RCC 7860 (cell line): ENCODE measurements at regions not wholly inside any gene's neighbourhood (a gene's known extent, or its start where the extent isn't known, plus 50 kb on each side); places are given as distances from the start of the nearest gene placed in this dataset.

ENCODE experiments used
- DNase-seq: peaks from one replicate; pipeline ENCODE4 v3.0.0-alpha.2; 2015; ENCODE audit warnings: low spot score
- FAIRE-seq: peaks from 2 replicates; lab custom pipeline; 2012; peaks lifted over from hg19 to GRCh38; lab: Jason Lieb, UNC

GRCh38 chr16:7983676-7984075 is 606.6 kb downstream of the TMEM114 start:
- FAIRE-seq: no peak
- no peak for DNase-seq

GRCh38 chr16:7980133-7980483 is 610.2 kb downstream of the TMEM114 start:
- DNase-seq: no peak
- no peak for FAIRE-seq

- DNase-seq: no peak
- no peak for FAIRE-seq
Observed at GRCh38 chr16:7979448-7980132, 610.7 kb downstream of the TMEM114 start.

GRCh38 chr16:7976563-7976962 is 613.7 kb downstream of the TMEM114 start:
- no peak for FAIRE-seq
- no peak for DNase-seq

GRCh38 chr16:7976125-7976524 is 614.2 kb downstream of the TMEM114 start:
- DNase-seq (no peak), FAIRE-seq (no peak)

- no peak for DNase-seq
- no peak for FAIRE-seq
Observed at GRCh38 chr16:7967996-7968509, 622.3 kb downstream of the TMEM114 start.

GRCh38 chr16:7964744-7965143 is 625.6 kb downstream of the TMEM114 start:
- DNase-seq: no peak
- no peak for FAIRE-seq

- no peak for FAIRE-seq
Observed at GRCh38 chr16:7964167-7964566, 626.1 kb downstream of the TMEM114 start.

GRCh38 chr16:7962091-7962879 is 628.0 kb downstream of the TMEM114 start:
- FAIRE-seq (no peak), DNase-seq (no peak)

More at GRCh38 chr16:7964167-7964566, 626.1 kb downstream of the TMEM114 start:
- no peak for DNase-seq

- FAIRE-seq (no peak), DNase-seq (no peak)
Observed at GRCh38 chr16:7957151-7957550, 624.5 kb downstream of the RBFOX1 start.

- FAIRE-seq: no peak
- no peak for DNase-seq
Observed at GRCh38 chr16:7953360-7953759, 620.7 kb downstream of the RBFOX1 start.

- DNase-seq (no peak), FAIRE-seq (no peak)
Observed at GRCh38 chr16:7946142-7946541, 613.5 kb downstream of the RBFOX1 start.

- FAIRE-seq (no peak), DNase-seq (no peak)
Observed at GRCh38 chr16:7938175-7938574, 605.5 kb downstream of the RBFOX1 start.

GRCh38 chr16:7921345-7921744 is 588.7 kb downstream of the RBFOX1 start:
- DNase-seq (no peak), FAIRE-seq (no peak)

- no peak for DNase-seq
- no peak for FAIRE-seq
Observed at GRCh38 chr16:7919782-7920181, 587.1 kb downstream of the RBFOX1 start.

GRCh38 chr16:7914748-7915147 is 582.1 kb downstream of the RBFOX1 start:
- no peak for DNase-seq

GRCh38 chr16:7912132-7912531 is 579.5 kb downstream of the RBFOX1 start:
- no peak for DNase-seq
- FAIRE-seq: no peak

More at GRCh38 chr16:7914748-7915147, 582.1 kb downstream of the RBFOX1 start:
- no peak for FAIRE-seq

GRCh38 chr16:7910116-7910515 is 577.5 kb downstream of the RBFOX1 start:
- DNase-seq (no peak), FAIRE-seq (no peak)

- DNase-seq (no peak), FAIRE-seq (no peak)
Observed at GRCh38 chr16:7888411-7888810, 555.8 kb downstream of the RBFOX1 start.

GRCh38 chr16:7887316-7887715 is 554.7 kb downstream of the RBFOX1 start:
- FAIRE-seq: no peak

GRCh38 chr16:7871979-7872378 is 539.3 kb downstream of the RBFOX1 start:
- FAIRE-seq (no peak), DNase-seq (no peak)

More at GRCh38 chr16:7887316-7887715, 554.7 kb downstream of the RBFOX1 start:
- no peak for DNase-seq

- no peak for DNase-seq
- FAIRE-seq: no peak
Observed at GRCh38 chr16:7871371-7871770, 538.7 kb downstream of the RBFOX1 start.
